ENCODE measurements at regions not wholly inside any gene's neighbourhood (a gene's known extent, or its start where the extent isn't known, plus 50 kb on each side); places are given as distances from the start of the nearest gene placed in this dataset.

DNA sequence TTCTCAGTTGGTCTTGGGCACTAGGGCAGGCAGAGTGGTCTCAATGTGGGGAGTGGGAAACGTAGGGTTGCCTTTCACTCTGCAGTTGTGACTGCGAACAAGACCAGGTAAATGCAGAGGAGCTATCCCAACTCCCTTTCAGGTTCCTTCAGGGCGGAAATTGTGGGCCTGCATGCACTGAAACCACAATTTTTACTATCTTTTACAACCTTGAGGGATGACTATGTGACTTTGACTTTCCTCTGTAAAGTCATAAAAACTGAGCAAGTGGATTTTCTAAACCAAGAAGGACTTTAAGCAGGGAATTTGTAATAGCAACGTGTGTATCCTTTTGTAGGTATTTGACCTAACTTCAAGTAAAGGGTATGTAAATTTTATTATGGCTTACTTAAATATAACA lies 171.4 kb upstream of the CADPS start:
- no peak for TF ChIP-seq CTCF (IDR thresholded peaks at IDR 0.05; ENCODE audit: control extremely low read depth in 1 of 3, insufficient read depth in 1 of 3, low read depth in 1 of 3, low read length in 3 of 3)
- TF ChIP-seq MAX (IDR thresholded peaks at IDR 0.05): no peak
- no peak for TF ChIP-seq SP2 (IDR thresholded peaks at IDR 0.05; ENCODE audit: low read length)
- TF ChIP-seq RAD21 (IDR thresholded peaks at IDR 0.05 in 1 of 2, conservative IDR thresholded peaks at IDR 0.05 in 1 of 2; ENCODE audit: low read depth in 2 of 2, low read length in 2 of 2): no peak
- TF ChIP-seq, protein P1, sequence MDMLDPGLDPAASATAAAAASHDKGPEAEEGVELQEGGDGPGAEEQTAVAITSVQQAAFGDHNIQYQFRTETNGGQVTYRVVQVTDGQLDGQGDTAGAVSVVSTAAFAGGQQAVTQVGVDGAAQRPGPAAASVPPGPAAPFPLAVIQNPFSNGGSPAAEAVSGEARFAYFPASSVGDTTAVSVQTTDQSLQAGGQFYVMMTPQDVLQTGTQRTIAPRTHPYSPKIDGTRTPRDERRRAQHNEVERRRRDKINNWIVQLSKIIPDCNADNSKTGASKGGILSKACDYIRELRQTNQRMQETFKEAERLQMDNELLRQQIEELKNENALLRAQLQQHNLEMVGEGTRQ (IDR thresholded peaks at IDR 0.05; ENCODE audit: low read length): no peak
- no peak for TF ChIP-seq EGR1 (IDR thresholded peaks at IDR 0.05; ENCODE audit: borderline replicate concordance, low read depth, low read length)
- no peak for TF ChIP-seq GABPA (IDR thresholded peaks at IDR 0.05; ENCODE audit: borderline replicate concordance, insufficient read depth, low read length)
- TF ChIP-seq EZH2 (IDR thresholded peaks at IDR 0.05; ENCODE audit: low read depth, low read length, severe bottlenecking): no peak
- no peak for TF ChIP-seq NRF1 (IDR thresholded peaks at IDR 0.05; ENCODE audit: low read depth, low read length)
- TF ChIP-seq PHF8 (conservative IDR thresholded peaks at IDR 0.05; ENCODE audit: low read depth, low read length): no peak
- TF ChIP-seq CHD1 (IDR thresholded peaks at IDR 0.05; ENCODE audit: low read depth, low read length): no peak
- TF ChIP-seq CBX8 (IDR thresholded peaks at IDR 0.05; ENCODE audit: borderline replicate concordance, low read depth, low read length): no peak
- TF ChIP-seq, protein P2, sequence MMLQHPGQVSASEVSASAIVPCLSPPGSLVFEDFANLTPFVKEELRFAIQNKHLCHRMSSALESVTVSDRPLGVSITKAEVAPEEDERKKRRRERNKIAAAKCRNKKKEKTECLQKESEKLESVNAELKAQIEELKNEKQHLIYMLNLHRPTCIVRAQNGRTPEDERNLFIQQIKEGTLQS (IDR thresholded peaks at IDR 0.05; ENCODE audit: insufficient read depth, low read depth, low read length): no peak
- no peak for TF ChIP-seq POLR2AphosphoS5 (IDR thresholded peaks at IDR 0.05; ENCODE audit: low read depth, low read length)
